HG03159 (cell line): ENCODE measurements at regions not wholly inside any gene's neighbourhood (a gene's known extent, or its start where the extent isn't known, plus 50 kb on each side); places are given as distances from the start of the nearest gene placed in this dataset.
"Not testable (repeated sequence)": the region's sequence is repeated elsewhere in the genome, so short reads cannot be mapped to it uniquely, and the experiment has no call there.

Experiments used
- ATAC-seq: cut with Tn5 transposase; IDR thresholded peaks from one replicate; pipeline ENCODE4 v1.9.1; 2021; ENCODE audit warnings: mild to moderate bottlenecking, moderate library complexity; ENCODE audit not compliant: unreplicated experiment

DNA sequence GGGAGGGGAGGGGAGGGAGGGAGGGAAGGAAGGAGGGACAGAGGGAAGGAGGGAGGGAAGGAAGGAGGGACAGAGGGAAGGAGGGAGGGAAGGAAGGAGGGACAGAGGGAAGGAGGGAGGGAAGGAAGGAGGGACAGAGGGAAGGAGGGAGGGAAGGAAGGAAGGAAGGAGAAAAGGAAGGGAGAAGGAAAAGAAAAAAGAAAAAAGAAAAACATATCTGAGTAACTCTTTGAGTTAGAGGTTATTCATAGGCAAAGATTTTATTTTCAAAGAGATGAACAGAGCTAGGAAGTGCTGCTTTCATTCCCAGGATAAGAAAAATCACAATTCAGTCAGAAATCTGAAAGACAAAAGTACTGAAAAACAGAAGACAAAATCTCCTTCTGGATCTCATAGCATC, 379.7 kb upstream of the GYPC start:
- ATAC-seq = not testable (repeated sequence)

DNA sequence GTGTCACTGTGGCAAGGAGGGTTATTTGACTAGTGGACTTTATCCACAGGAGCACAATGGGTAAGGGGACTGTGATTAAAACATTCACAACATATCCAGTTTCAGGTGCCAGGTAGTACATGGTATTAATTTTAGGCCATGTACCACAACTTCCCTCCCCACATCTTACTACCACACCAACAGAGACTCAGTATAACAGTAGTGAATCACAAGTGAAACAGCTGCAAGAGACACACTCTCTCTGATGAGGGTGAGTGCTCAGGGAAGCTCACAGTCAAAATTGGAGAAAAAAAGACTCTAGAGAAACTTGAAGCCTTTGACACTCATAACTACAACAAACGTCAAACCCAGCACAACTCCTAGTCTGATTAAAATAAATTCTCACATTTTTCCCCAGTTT, 367.6 kb upstream of the GYPC start:
- ATAC-seq = no peak

DNA sequence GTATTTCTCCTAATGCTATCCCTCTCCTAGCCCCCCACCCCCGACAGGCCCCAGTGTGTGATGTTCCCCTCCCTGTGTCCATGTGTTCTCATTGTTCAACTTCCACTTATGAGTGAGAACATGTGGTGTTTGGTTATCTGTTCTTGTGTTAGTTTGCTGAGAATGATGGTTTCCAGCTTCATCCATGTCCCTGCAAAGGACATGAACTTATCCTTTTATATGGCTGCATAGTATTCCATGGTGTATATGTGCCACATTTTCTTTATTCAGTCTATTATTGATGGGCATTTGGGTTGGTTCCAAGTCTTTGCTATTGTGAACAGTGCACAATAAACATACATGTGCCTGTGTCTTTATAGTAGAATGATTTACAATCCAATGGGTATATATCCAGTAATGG, 362.0 kb upstream of the GYPC start:
- not testable (repeated sequence) for ATAC-seq

DNA sequence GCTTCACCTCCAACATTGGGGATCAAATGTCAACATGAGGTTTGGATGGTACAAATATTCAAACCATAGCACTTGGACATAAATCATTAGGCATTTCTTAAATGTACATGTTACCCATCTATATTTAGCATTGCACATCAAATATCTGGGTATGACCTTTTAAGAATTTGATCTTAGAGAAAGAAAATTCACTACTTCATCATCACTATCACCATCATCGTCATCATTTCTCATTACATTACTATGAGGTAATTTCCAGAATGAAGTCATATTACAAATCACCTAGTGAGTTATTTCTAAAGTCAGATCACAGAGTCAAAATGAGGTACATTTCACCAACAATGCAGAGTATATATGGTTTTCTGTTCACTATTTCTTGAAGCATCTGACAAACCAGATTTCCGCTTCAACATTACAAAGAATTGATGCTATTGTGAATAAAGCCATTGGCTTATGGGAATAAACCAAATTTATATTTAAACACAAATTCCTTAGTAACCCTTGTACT, 356.4 kb upstream of the GYPC start:
- no peak for ATAC-seq

DNA sequence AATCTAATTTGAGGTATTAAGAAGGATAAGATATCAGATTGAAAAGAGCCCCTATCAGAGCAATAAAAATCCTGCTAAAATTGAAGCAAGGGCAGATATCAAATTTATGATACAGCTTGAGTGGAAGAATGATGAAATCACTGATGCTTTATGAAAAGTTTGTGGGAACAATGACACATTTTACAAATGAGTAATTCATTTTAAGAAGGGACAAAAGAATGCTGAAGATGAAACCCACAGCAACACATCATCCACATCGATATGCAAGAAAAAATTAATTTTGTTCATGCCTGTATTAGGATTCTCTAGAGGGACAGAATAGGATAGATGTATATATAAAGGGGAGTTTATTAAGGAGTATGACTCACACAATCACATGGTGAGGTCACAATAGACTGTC, 355.6 kb upstream of the GYPC start:
- no peak for ATAC-seq

DNA sequence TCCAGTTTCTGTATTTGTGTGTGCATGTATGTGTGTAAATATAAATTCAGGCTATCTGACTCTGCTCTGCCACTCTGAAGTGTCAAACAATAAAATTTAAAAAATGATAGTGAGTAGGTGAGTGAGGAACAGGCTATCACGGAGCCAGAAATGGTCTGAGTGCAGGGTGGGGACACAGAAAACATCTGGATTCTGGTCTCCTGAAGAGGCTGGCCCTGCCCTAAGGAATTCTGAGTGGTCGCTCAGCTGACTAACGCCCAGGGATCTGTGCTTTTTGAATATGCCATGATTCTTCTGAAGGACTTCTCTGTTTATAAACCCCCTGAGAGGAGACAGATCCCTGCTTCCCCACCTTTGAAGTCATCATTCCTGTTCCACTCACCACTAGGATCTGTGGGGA, 353.9 kb upstream of the GYPC start:
- ATAC-seq = no peak

DNA sequence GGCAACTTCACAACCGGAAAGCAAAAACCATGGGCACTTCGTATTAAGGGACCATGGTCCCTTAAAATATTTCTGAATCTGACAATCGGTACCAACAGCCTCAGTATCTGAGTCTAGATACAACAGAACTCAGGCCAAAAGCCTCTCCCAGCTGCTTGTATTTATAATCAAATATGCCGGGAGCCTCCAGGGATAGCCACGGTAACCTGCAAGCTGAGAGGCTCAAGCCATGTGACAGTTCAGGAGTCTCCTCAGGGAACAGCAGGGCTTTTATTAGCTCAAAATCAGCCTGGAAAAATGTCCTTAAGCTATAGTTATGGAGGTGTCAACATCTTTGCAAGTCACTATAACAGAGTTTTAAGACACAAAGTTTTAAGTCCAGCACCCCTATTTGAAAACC, 352.8 kb upstream of the GYPC start:
- ATAC-seq = no peak

DNA sequence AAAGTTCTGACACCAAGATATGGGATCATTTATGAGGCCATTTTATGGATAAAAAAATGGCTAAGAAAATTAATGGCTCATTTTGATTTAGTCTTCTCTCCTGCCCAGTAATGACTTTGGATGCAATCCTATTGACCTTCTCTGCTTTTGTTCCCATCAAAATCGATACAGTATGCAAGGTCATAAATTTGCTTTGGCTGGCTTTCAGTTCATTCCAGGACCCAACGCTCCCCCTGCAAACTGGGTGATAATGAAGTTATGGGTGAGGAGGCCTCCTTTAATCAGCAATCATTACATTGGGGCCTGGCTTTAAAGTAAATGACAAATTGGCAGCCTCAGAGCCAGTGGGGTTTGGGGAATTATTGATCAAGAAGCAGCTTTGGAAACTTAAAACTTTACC, 351.8 kb upstream of the GYPC start:
- no peak for ATAC-seq

DNA sequence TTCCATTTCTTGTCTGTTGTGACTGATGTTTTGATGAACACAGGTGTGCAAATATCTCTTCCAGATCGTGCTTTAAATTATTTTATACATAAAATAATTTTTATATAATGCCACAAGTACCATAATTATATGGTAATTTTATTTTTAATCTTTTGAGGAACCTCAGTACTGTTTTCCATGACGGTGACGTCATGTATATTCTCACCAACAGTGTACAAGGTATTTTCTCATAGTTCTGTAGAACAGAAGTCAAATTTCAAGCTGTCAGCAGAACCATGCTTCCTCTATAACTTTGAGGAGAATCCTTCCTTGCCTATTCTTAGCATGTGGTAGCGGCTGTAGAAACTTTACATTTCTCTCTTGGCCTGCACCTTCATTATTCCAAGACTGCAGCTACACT, 349.4 kb upstream of the GYPC start:
- ATAC-seq = no peak

DNA sequence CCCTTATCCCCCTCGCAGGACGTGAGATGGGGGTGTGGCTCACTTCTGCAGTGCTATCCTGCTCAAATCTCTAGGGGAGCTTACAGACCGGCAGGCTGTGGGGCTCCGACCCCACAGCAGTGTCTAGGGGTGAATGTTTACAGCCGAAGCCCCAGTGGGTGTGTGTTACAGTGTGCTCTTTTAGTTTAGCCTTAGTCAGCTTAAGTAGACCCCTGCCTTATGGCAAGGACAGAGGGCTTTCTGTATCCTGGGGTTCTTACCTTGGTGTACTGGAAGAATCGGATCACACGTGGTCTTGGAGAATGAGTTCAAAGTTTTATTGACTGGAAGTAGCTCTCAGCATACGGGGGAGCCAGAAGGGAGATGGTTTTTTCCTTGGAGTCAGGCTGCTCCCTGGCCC, 348.2 kb upstream of the GYPC start:
- ATAC-seq = no peak

DNA sequence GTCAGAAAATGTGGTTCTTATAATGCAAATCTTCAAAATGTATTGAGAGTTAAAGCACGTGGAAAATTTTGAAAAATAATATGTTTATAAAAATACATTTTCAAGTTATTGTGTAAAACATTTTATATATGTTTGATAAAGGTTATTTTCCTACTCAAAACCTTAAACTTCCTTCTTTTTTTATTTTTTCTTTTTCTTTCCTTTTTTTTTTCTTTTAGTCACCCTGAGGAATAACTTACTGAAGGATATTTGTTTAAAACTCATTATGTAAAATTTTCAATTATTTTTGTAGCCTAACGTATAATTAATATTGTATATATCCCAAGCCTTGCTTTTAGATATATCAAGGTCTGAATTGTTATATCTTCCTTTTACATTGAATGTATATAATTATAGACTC, 346.8 kb upstream of the GYPC start:
- ATAC-seq = no peak

DNA sequence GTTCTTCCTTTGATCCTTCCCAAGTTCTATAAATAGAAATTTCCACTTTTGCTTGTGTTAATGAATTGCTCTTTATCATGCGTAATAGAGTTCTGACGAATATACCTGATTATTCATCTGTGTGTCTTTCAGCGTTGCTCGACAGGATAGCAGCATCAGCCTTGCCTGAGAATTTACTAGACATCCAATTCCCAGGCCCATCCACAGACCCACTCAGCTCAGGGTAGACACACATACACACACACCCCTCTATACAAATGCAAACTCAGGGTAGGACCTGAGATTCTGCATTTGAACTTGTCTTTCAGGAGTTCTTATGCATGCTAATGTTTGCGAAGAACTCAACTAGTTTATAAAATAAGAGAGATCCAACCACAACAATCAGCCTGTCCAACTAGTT, 343.4 kb upstream of the GYPC start:
- no peak for ATAC-seq

DNA sequence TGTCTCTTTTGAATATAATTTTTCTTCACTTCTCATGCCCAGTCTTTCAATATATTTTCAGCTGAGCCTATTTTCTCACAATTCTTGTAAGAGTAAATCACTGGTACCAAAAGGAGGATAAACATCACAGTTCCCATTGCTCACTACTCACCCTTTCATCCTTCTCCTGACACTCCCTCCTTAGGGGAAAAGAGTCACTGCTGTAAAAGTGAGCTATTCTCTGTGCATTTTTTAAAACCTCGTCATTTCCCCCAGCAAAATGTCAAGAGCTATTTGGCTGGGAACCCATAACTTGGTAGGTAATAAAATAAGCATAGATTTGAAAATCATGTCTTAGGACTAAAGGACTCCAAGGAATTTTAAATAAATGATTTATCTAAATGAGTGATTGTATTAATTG, 340.1 kb upstream of the GYPC start:
- no peak for ATAC-seq

DNA sequence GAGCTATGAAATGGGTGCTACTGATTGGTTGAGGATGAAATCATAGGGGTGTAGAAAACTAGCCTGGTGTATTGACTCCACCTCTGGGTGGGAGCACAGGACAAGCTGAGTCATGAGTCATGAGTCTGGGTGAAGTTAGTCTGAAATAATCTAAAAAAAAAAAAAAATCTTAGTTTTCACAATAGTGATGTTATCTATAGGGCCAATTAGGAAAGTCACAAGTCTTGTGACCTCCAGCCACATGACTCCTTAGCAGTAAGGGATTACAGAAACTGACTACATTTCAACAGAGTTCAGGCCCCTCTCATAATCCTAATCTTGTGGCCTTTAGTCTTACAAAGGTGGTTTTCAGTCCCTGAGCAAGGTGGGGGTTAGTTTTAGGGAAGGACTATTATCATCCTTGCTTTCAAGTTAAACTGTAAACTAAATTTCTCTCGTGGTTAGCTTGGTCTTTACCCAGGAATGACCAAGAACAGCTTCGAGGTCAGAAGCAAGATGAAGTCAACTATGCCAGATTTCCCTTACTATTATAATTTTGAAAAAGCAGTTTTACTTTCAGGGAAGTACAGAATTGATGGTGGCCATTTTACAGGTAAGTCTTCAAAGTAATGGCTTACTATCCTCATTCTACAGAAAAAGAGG, 338.0 kb upstream of the GYPC start:
- ATAC-seq = no peak

DNA sequence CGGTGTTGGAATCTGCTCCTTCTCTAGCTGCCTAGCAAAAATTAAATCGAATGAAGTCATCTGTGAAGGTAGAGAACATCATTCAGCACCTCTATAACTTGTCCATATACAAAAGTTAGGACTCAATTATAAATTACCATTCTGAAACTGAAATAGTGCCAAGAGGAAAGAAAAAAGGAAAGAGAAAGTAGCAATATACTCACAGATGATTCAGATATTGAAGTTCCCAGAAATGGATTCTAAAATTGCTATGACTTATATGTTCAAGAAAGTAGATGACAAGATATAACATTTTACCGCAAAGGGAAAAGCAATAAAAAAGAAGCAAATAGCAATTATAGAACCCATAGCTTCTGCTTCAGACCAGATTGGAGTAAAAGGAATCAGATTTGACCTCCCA, 333.6 kb upstream of the GYPC start:
- ATAC-seq = no peak

DNA sequence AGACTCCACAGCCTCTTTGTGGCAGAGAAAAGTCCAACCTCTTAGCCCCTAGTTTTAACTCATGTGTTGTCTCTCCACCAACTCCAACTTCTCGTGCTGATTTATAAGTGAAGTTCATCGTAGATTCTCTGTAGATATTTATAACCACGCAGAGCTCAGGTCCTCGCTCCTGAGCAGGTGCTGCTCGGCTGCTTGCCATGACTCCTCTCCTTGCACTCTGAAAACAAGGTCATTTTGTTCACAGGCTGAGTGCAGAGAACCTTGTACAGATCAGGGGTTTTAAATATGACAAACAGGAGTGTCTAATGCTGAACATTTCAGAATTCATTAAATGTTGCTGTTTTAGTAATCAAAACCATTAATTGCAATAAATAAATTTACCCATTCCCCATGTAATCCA, 330.8 kb upstream of the GYPC start:
- ATAC-seq = no peak

DNA sequence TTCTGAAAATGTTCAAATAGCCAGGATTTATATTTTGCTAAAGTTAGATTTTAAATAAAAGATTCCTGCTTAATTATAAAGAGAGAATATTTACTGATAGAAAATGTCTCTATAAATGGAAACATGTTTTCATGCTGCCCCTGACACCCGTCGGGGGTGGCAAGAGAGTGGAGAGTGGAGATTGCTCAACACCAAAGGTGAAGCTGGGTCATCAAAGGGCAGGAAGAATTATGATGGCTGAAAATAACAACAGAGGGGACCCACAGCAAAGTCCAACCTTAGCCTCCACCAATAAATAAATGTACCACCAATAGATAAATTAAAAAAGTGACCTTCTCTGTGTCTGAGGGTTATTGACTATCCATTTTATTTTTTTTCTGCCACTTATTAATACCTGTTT, 326.8 kb upstream of the GYPC start:
- no peak for ATAC-seq

DNA sequence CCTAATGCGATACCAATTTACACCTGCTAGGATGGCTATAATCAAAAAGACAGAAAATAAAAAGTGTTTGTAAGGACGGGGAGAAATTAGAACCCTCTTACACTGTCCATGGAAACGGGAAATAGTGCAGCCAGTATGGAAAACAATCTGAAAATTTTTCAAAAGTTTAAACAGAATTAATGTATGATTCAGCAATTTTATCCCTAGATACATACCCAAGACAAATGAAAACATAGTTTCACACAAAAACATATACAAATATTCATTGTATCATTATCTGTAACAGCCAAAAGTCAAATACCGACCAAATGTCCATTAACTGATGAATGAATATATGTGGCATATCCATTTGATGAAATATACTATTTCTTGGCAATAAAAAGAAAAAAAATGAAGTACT, 313.5 kb upstream of the GYPC start:
- no peak for ATAC-seq

DNA sequence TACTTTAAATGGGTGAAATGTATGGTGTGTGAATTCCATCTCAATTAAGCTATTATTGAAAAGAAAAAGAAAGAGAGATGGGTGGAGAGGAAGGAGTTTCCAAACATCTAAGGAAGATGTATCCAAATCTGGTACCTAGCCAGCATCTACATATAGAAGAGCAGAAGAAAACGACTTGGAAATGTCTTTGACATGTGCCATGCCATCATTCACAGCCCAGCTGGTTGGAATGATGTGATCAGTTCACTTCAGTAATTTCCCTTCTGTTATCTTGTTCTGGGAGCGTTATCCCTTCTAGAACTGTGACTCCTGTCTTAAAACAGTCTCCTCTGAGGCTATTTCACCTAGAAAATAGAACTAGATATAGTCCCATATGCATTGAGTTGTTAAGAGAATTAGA, 312.8 kb upstream of the GYPC start:
- no peak for ATAC-seq

DNA sequence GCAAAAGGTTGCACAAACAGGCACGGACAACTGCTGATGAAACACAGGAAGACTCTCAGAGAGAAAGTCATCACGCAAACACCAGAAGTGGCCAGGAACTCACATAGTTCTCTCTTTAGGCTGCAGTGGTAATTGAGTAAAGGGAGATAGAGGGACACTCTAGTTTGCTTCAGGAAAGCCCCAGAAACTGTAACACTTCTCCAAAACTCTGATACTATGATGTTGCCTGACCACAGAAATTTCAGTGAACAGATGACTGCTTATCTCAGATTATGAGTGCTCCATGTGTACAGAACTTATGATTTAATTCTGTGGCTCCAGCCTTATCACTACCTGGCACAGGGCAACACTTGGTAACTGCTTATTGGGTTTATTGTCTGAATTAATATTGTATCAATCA, 311.5 kb upstream of the GYPC start:
- peak; percentile 62 for ATAC-seq

DNA sequence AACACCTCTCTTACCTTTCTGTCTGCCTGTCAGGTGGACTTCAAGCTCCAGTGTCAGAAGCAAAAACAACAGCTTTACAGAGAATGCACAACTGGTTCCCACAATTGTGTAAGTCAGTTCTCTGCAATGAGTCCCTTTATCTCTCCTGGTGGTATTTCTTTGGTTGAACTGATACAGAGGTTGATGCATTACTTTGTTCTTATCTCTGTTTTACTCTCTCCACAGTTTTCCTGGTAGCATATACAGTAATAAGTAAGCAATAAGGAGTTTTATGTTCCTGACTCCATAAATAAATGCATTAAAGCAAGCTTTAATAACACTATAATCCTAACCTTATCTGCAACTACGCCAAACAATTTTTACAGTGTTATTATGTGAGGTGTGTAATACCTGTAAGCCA, 310.3 kb upstream of the GYPC start:
- ATAC-seq = no peak

DNA sequence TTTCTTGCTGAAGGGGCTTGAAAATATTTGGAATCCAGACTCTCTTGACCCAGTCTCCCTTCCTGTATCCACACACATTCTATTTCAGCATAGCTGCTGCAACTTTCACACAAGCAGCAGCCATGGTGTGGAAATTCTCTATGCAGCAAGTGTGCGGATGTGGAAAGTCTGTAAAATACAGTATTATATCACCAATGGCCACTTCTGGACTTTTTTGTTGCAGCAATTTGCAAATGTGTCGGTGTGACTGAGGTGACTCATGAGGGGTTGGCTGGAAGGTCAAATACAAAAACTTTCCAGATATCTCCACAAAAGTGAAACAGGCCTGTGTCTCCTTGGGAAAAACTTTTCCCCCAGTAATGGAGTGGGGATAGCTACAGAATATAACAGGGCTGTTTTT, 299.3 kb upstream of the GYPC start:
- no peak for ATAC-seq

DNA sequence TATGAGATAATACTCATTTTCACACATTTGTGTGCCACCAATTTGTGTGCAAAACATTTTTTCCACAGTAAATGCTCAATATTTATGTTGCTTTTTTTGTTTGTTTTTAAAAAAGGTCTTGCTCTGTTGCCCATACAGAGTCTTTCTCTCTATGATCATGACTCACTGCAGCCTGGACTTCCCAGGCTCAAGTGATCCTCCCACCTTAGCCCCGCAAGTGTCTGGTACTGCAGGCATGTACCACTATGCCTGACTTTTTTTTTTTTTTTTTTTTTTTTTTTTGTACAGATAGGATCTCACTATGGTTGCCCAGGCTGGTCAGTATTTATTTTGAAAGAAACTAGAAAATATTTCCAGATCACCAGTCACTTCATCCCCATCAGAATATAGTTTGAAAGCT, 297.8 kb upstream of the GYPC start:
- ATAC-seq = no peak
